SK-N-SH treated with all-trans-retinoic acid at 6 μM for 48 hours (cell line): ENCODE measurements at regions not wholly inside any gene's neighbourhood (a gene's known extent, or its start where the extent isn't known, plus 50 kb on each side); places are given as distances from the start of the nearest gene placed in this dataset.

Experiments
- GLIS3 ChIP-seq: fragments of 250-450 bp; sonication (Bioruptor Pico); IDR thresholded peaks from 2 replicates; pipeline ENCODE4 v1.5.0; 2020; ENCODE audit warnings: mild to moderate bottlenecking, moderate library complexity
- ZFP3 ChIP-seq: fragments of 250-450 bp; sonication (Bioruptor Pico); IDR thresholded peaks from 2 replicates; pipeline ENCODE4 v1.5.0; 2020; ENCODE audit warnings: mild to moderate bottlenecking, moderate library complexity
- ZNF70 ChIP-seq: fragments of 450-650 bp; formaldehyde crosslinking; IDR thresholded peaks from 2 replicates; pipeline ENCODE4 v1.5.0; 2020; ENCODE audit warnings: mild to moderate bottlenecking, moderate library complexity

DNA sequence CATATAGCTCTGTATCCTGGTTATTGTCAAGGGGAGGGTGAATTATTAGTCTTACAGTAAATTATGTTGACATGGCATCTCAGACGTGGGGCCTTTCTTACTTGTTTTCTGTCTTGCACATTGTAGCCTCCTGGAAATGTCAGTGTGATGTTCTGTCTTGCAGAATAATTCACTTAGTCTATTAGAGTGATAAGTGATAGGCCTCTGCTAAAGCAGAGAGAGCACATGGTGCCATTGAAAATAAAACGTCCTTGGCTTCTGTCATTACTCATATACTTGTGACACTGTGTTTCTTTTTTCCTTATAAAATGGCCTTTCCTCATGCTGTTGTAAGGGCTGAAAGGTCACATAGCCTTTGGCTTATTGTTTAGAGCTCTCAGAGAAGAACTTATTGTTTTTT, 531.0 kb downstream of the EPM2A start:
- TF ChIP-seq GLIS3 (CRISPR knock-in tag) (no peak), ZNF70 (CRISPR knock-in tag) (no peak), ZFP3 (CRISPR knock-in tag) (0 out of 2 replicates have a peak, but pooled peaks have one; percentile 33)
